Fibroblast of the aortic adventitia (primary cell): ENCODE measurements at regions not wholly inside any gene's neighbourhood (a gene's known extent, or its start where the extent isn't known, plus 50 kb on each side); places are given as distances from the start of the nearest gene placed in this dataset.

Experiments used
- DNase-seq: peaks from one replicate; pipeline ENCODE4 v3.0.0-alpha.2; 2010; ENCODE audit warnings: low read depth
- H3K4me3 ChIP-seq: 2 replicates; pipeline ENCODE4 v1.5.1; 2011; ENCODE audit warnings: low read depth, mild to moderate bottlenecking, control low read depth, low read length, moderate library complexity
- TF ChIP-seq, protein P1 (sequence below): IDR thresholded peaks from 2 replicates; pipeline ENCODE4 v1.5.1; 2011; ENCODE audit warnings: mild to moderate bottlenecking, low read length, control low read depth, inconsistent platforms; ENCODE audit not compliant: insufficient read depth

DNA sequence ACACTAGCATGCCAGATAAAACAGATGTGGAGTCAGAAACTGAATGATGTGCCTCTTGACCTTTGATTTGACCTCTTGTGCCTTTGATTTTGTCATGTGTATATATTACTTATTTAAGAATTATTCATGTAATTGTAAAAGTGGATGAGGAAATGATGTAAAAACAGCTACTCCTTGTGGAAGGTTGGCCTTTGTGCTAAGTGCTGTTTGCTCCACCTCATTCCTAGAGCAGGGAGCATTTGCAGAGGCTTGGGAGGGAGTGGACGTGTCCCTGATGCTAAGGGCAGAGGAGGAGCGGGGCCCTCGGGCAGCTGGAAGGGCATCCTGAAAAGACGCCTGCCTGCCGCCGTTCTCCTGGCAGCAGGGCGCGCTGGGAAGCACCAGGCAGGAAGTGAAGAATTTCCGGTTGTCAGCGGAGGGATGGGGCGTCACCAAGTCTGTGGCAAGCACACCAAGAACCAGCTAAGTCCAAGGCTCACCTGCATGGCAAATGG, 197.6 kb upstream of the ZNF32 start:
- DNase-seq: peak; percentile 84
- TF ChIP-seq, protein P1, sequence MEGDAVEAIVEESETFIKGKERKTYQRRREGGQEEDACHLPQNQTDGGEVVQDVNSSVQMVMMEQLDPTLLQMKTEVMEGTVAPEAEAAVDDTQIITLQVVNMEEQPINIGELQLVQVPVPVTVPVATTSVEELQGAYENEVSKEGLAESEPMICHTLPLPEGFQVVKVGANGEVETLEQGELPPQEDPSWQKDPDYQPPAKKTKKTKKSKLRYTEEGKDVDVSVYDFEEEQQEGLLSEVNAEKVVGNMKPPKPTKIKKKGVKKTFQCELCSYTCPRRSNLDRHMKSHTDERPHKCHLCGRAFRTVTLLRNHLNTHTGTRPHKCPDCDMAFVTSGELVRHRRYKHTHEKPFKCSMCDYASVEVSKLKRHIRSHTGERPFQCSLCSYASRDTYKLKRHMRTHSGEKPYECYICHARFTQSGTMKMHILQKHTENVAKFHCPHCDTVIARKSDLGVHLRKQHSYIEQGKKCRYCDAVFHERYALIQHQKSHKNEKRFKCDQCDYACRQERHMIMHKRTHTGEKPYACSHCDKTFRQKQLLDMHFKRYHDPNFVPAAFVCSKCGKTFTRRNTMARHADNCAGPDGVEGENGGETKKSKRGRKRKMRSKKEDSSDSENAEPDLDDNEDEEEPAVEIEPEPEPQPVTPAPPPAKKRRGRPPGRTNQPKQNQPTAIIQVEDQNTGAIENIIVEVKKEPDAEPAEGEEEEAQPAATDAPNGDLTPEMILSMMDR: peak; percentile 21
- no peak overlapping the region for H3K4me3 ChIP-seq

DNA sequence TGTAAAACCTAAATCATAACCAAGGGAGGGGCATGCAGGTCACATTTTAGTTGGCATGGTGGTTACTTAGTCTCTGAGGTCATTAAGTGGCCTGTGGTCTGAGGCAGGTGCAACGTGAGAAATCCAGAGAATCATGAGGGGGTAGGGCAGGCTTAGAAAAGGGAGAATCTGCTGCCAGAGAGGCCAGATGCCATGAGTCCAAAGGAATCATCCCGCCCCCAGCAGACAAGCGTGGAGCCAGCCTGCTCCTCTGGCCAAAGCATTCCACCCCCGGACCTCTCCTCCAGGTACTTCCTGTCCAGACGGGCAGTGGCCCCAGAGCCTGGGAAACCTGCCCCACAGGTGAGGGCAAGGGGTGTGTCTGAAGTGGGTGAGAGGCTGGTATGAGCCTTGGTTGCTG, 196.4 kb upstream of the ZNF32 start:
- TF ChIP-seq, protein P1: no peak
- no peak for DNase-seq
- H3K4me3 ChIP-seq: no peak overlapping the region

DNA sequence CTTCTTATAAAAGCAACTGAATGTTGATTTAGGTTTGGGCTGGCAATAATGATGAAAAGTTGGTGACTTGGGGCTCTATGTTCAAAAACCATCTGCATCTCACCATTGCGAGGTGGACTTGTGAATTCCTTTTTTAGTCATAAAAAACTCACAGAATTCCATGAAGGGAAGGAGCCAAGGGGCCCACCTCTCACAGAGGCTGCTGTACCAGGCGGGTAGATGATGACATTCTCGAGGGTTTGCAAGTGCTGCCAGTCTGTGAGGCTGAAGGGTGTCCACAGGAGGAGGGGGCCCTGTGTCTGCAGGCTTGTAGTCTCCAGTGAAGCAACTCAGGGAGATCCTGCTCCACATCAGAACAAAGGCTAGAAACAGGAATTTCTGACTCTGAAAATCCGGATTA, 195.5 kb upstream of the ZNF32 start:
- DNase-seq: no peak
- TF ChIP-seq, protein P1: no peak
- H3K4me3 ChIP-seq: no peak overlapping the region

DNA sequence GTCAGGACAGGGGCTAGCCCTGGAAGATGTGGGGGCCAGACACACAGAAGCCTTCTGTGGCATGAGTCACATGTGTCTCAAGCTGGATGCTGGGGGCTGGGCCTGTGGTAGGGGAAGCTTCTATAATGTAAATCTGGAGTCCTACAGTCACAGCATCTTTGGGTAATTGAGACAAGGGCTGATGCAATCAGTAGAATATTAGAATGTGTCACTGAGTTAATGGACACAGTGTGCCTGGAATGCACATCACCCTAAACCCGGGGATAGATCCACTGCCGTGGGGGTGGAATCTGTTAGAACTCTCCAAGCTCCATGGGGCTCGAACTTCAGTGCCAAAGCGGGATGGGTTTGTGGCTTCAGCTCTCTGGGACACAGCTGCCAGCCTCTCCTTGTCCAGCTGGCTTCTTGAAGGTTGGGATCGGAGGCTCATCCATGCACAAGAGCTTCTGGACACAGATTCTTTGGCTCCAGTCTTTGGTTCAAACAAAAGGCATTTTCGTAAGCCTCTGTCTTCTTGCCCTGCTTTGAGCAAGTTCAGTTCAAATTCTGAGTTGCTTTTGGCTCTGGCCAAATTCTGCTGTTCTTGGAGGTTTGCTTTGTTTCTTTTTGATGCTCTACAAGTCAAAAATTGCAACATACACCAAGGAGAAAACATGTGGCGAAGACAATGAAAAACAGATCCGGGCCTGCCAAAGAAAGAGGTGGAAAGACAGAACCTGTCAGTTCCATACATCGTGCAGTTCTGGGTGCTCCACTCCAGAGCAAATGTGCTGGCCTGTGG, 194.8 kb upstream of the ZNF32 start:
- TF ChIP-seq, protein P1: no peak
- DNase-seq: peak; percentile 97
- no peak overlapping the region for H3K4me3 ChIP-seq

DNA sequence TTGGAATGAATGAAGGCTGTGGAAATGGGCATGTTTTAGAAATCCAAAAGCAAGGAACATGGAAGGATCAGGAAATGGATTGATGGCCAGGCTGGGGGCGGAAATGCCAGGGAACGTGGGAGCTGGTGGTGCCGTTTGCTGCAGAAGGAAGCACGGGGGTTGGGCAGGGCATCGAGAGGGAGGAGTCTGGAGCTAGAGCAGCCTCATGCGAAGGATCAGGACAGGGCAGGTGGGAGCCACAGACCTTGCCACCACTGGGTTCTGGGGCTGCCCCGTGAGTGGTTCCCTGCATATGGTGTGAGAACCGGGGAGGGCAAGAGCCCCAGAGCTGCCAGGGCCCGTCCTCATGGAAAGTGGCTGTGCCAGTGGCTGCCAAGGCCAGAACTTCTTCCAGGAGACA, 193.8 kb upstream of the ZNF32 start:
- H3K4me3 ChIP-seq: no peak overlapping the region
- DNase-seq: no peak
- TF ChIP-seq, protein P1: no peak

DNA sequence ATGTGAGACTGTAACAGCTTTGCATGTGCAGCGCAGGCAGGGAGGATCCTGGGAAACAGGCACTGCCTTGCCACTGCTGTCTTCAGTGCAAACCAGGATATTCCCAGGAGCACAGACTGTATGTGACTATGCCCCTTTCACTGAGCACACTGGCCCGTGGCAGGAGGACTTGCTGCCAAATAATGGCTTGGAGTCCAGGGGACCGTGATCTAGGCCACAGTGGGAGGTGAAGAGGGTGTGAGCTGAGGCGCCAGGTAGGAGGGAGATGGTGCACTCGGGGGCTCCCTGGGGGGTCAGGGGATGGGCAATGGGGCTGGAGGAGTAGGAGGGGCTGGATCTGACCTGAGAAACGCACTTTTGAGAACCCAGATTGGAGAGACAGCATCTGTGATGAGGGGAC, 193.4 kb upstream of the ZNF32 start:
- TF ChIP-seq, protein P1: no peak
- no peak overlapping the region for H3K4me3 ChIP-seq
- DNase-seq: no peak
